ENCODE measurements at regions not wholly inside any gene's neighbourhood (a gene's known extent, or its start where the extent isn't known, plus 50 kb on each side); places are given as distances from the start of the nearest gene placed in this dataset.

DNA sequence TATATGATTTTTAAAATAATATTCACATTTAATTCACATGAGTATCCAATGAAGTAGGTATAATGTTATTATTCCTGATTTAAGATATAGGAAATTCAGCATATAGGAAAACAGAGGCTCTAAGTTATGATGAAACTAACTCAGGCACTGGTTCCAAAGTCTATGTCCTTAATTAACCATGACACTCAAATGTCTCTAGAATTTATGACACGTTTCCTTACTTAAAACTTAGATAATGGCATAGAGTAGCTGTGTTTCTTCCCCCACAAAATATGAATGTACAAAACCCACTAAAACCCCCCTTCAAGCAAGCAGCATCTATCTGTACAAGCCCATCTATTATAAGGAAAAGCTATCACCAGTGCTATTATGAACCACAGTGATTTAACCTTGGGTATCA lies 72.9 kb upstream of the CDK1 start:
- no peak for DNase-seq (ENCODE audit: extremely low spot score)
- TF ChIP-seq SP1 (IDR thresholded peaks at IDR 0.05), result no peak
- TF ChIP-seq HDGF (IDR thresholded peaks at IDR 0.05; ENCODE audit: borderline replicate concordance), result no peak
- no peak for TF ChIP-seq ELF4 (IDR thresholded peaks at IDR 0.05)
- no peak for TF ChIP-seq PKNOX1 (IDR thresholded peaks at IDR 0.05)
- TF ChIP-seq FOXK2 (IDR thresholded peaks at IDR 0.05), result no peak
- TF ChIP-seq BHLHE40 (IDR thresholded peaks at IDR 0.05; ENCODE audit: borderline replicate concordance), result no peak
- no peak for TF ChIP-seq CTBP1 (IDR thresholded peaks at IDR 0.05; ENCODE audit: borderline replicate concordance)
- TF ChIP-seq LEF1 (IDR thresholded peaks at IDR 0.05; ENCODE audit: borderline replicate concordance), result no peak
- TF ChIP-seq FOXA1 (IDR thresholded peaks at IDR 0.05), result no peak
- no peak for TF ChIP-seq ARNT (IDR thresholded peaks at IDR 0.05)
- TF ChIP-seq ZNF384 (IDR thresholded peaks at IDR 0.05), result no peak
- TF ChIP-seq L3MBTL2 (conservative IDR thresholded peaks at IDR 0.05), result no peak
- no peak for TF ChIP-seq FOXM1 (IDR thresholded peaks at IDR 0.05; ENCODE audit: borderline replicate concordance)
- TF ChIP-seq TARDBP (IDR thresholded peaks at IDR 0.05), result no peak
- TF ChIP-seq SUZ12 (IDR thresholded peaks at IDR 0.05), result no peak
- TF ChIP-seq NFRKB (IDR thresholded peaks at IDR 0.05), result no peak
- POLR2A ChIA-PET, result no interaction called here
- CTCF ChIA-PET, result no interaction called here

DNA sequence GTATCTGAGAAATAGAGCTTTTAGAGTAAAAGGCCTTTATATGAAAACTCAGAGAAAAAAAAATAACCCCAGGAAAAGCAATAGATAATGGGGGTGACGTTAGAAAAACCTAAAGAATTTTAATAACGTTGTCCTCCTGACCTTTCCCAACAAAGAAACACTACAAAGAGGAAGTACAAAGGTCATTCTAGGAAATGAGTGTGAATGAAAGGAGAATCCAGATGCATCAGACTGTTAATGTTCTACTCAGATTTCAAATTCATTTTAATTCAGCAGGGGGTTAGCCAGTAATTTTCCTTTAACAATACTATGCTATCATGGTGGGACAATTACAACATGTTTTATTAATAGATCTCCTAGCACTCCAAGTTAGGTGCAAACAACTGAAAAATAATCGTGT lies 73.8 kb upstream of the CDK1 start:
- DNase-seq (ENCODE audit: extremely low spot score), result no peak
- TF ChIP-seq SUZ12 (IDR thresholded peaks at IDR 0.05), result no peak
- TF ChIP-seq TARDBP (IDR thresholded peaks at IDR 0.05), result no peak
- TF ChIP-seq BHLHE40 (IDR thresholded peaks at IDR 0.05; ENCODE audit: borderline replicate concordance), result no peak
- no peak for TF ChIP-seq LEF1 (IDR thresholded peaks at IDR 0.05; ENCODE audit: borderline replicate concordance)
- no peak for TF ChIP-seq NFRKB (IDR thresholded peaks at IDR 0.05)
- TF ChIP-seq ARNT (IDR thresholded peaks at IDR 0.05), result no peak
- TF ChIP-seq ZNF384 (IDR thresholded peaks at IDR 0.05), result no peak
- no peak for TF ChIP-seq HDGF (IDR thresholded peaks at IDR 0.05; ENCODE audit: borderline replicate concordance)
- no peak for TF ChIP-seq FOXA1 (IDR thresholded peaks at IDR 0.05)
- TF ChIP-seq ELF4 (IDR thresholded peaks at IDR 0.05), result no peak
- no peak for TF ChIP-seq L3MBTL2 (conservative IDR thresholded peaks at IDR 0.05)
- TF ChIP-seq FOXM1 (IDR thresholded peaks at IDR 0.05; ENCODE audit: borderline replicate concordance), result no peak
- no peak for TF ChIP-seq PKNOX1 (IDR thresholded peaks at IDR 0.05)
- TF ChIP-seq SP1 (IDR thresholded peaks at IDR 0.05), result no peak
- no peak for TF ChIP-seq CTBP1 (IDR thresholded peaks at IDR 0.05; ENCODE audit: borderline replicate concordance)
- ChIA-PET CTCF (interaction anchor here (0.7 kb wide), 1 partner anchor 54 kb away, joined by 3 read pairs; no protein-coding TSS in a partner anchor), POLR2A (no interaction called here)

DNA sequence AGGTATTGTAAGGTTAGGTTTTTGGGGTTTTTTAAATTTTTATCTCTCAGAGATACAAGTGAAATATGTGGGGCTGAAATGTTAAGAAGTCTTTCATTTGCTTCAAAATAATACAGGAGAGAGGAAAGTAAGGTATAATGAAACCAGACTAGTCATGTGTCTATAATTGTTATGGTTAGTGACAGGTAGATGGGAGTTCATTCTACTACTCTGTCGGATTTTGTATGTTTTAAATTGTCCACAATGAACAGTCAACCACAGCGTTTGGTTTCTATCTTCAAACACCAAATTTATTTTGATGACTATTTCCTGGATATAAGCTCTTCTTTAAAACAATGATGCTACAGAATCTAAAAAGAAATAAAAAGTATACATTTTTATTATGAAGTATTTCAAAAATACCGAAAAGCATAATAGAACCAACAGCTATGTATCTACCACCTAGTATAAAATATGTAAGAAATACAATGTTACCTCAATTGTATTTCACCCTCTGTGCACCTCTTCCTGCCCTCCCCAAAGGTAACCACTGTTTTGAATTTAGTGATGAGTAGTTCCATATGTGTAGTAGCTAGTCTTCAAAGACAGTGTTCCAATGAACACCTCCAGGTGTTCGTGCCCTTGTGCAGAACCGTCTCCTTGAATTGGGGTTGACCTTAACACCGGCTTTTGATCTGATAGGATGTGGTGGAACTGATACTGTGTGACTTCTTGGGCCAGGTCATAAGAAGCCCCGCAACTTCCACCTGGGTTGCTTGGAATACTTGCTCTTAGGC lies 74.8 kb upstream of the CDK1 start:
- TF ChIP-seq PKNOX1 (IDR thresholded peaks at IDR 0.05), result no peak
- TF ChIP-seq FOXM1 (IDR thresholded peaks at IDR 0.05; ENCODE audit: borderline replicate concordance), result no peak
- TF ChIP-seq HDGF (IDR thresholded peaks at IDR 0.05; ENCODE audit: borderline replicate concordance), result no peak
- no peak for TF ChIP-seq ARNT (IDR thresholded peaks at IDR 0.05)
- TF ChIP-seq TARDBP (IDR thresholded peaks at IDR 0.05), result no peak
- TF ChIP-seq CTBP1 (IDR thresholded peaks at IDR 0.05; ENCODE audit: borderline replicate concordance), result no peak
- no peak for TF ChIP-seq SUZ12 (IDR thresholded peaks at IDR 0.05)
- no peak for TF ChIP-seq FOXK2 (IDR thresholded peaks at IDR 0.05)
- no peak for TF ChIP-seq SP1 (IDR thresholded peaks at IDR 0.05)
- CTCF ChIA-PET, result interaction anchor here (0.7 kb wide), 1 partner anchor 53 kb away, joined by 3 read pairs; no protein-coding TSS in a partner anchor
- DNase-seq (ENCODE audit: extremely low spot score), result no peak
- POLR2A ChIA-PET, result no interaction called here

- CTCF ChIA-PET, result no interaction called here
- POLR2A ChIA-PET, result no interaction called here
- no peak for DNase-seq (ENCODE audit: extremely low spot score)
- TF ChIP-seq BHLHE40 (IDR thresholded peaks at IDR 0.05; ENCODE audit: borderline replicate concordance) (no peak), NFRKB (IDR thresholded peaks at IDR 0.05) (no peak), ZNF384 (IDR thresholded peaks at IDR 0.05) (no peak), FOXM1 (IDR thresholded peaks at IDR 0.05; ENCODE audit: borderline replicate concordance) (no peak), FOXK2 (IDR thresholded peaks at IDR 0.05) (no peak), HDGF (IDR thresholded peaks at IDR 0.05; ENCODE audit: borderline replicate concordance) (no peak), FOXA1 (IDR thresholded peaks at IDR 0.05) (no peak), ELF4 (IDR thresholded peaks at IDR 0.05) (no peak)
Measured at GRCh38 chr10:60687679-60688078, 90.6 kb upstream of the CDK1 start.

DNA sequence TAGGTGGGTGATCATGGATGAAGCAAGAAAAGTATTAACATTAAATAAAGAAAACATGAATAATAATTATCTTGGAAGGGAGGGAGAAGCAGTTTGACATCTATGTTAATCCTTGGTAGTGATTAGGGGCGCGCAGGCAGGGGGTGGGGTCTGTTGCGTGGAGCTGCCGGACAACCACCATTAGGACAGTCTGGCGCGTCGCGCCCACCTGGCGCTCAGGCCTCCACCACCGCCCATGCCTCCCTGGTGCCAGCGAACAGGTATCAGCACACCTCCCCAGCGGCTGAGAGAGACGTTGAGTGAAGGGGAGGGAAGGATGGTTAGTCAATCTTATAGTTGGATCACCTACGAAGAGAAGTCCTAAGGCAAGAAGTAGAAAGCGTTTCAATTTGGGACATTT lies 94.2 kb upstream of the CDK1 start:
- no peak for TF ChIP-seq TARDBP (IDR thresholded peaks at IDR 0.05)
- no peak for DNase-seq (ENCODE audit: extremely low spot score)
- CTCF ChIA-PET, result no interaction called here
- POLR2A ChIA-PET, result no interaction called here

- DNase-seq (ENCODE audit: extremely low spot score), result no peak
- CTCF ChIA-PET, result no interaction called here
- POLR2A ChIA-PET, result no interaction called here
- TF ChIP-seq FOXA1 (IDR thresholded peaks at IDR 0.05) (no peak), BHLHE40 (IDR thresholded peaks at IDR 0.05; ENCODE audit: borderline replicate concordance) (no peak), HDGF (IDR thresholded peaks at IDR 0.05; ENCODE audit: borderline replicate concordance) (no peak), ARNT (IDR thresholded peaks at IDR 0.05) (no peak), L3MBTL2 (conservative IDR thresholded peaks at IDR 0.05) (no peak), ELF4 (IDR thresholded peaks at IDR 0.05) (no peak), CTBP1 (IDR thresholded peaks at IDR 0.05; ENCODE audit: borderline replicate concordance) (no peak), ZNF384 (IDR thresholded peaks at IDR 0.05) (no peak), PKNOX1 (IDR thresholded peaks at IDR 0.05) (no peak), TARDBP (IDR thresholded peaks at IDR 0.05) (no peak), FOXM1 (IDR thresholded peaks at IDR 0.05; ENCODE audit: borderline replicate concordance) (no peak), LEF1 (IDR thresholded peaks at IDR 0.05; ENCODE audit: borderline replicate concordance) (no peak), SUZ12 (IDR thresholded peaks at IDR 0.05) (no peak), SP1 (IDR thresholded peaks at IDR 0.05) (no peak), FOXK2 (IDR thresholded peaks at IDR 0.05) (no peak), NFRKB (IDR thresholded peaks at IDR 0.05) (no peak)
Measured at GRCh38 chr10:60681103-60681502, 97.2 kb upstream of the CDK1 start.

Measured in HEK293T (cell line).